GM21526 (cell line): ENCODE measurements at regions not wholly inside any gene's neighbourhood (a gene's known extent, or its start where the extent isn't known, plus 50 kb on each side); places are given as distances from the start of the nearest gene placed in this dataset.

Experiments used
- ATAC-seq: cut with Tn5 transposase; IDR thresholded peaks from one replicate; pipeline ENCODE4 v1.9.1; 2021; ENCODE audit warnings: moderate library complexity; ENCODE audit not compliant: unreplicated experiment, low FRiP score

GRCh38 chr1:227378871-227379554 is 60.7 kb upstream of the CDC42BPA start:
- ATAC-seq = no peak

- no peak for ATAC-seq
Observed at GRCh38 chr1:227378181-227378580, 59.9 kb upstream of the CDC42BPA start.

GRCh38 chr1:227374846-227375245 is 56.6 kb upstream of the CDC42BPA start:
- no peak for ATAC-seq

GRCh38 chr1:227372726-227373130 is 54.4 kb upstream of the CDC42BPA start:
- ATAC-seq = no peak

GRCh38 chr1:227370533-227371254 is 52.4 kb upstream of the CDC42BPA start:
- no peak for ATAC-seq

- no peak for ATAC-seq
Observed at GRCh38 chr1:227369102-227369760, 50.9 kb upstream of the CDC42BPA start.
